Neural progenitor cell (in vitro differentiated cells): ENCODE measurements at regions not wholly inside any gene's neighbourhood (a gene's known extent, or its start where the extent isn't known, plus 50 kb on each side); places are given as distances from the start of the nearest gene placed in this dataset.
A peak's percentile ranks its signal among the peaks of the same experiment; 100 is the strongest.

Experiments used
- DNase-seq: peaks from one replicate; pipeline ENCODE4 v3.0.0-alpha.2; 2016; ENCODE audit warnings: low spot score
- H2AFZ ChIP-seq: fragments of 200-600 bp; sonication (generic); replicated peaks from 2 replicates; pipeline ENCODE4 v1.6.1; 2016; ENCODE audit warnings: antibody characterized with exemption
- H3F3A ChIP-seq: fragments of 200-600 bp; sonication (generic); 2 replicates; pipeline ENCODE4 v1.6.1; 2016; ENCODE audit warnings: antibody characterized with exemption, low read depth
- H3K27ac ChIP-seq: fragments of 200-600 bp; sonication (generic); 2 replicates; pipeline ENCODE4 v1.5.1; 2016; ENCODE audit warnings: mild to moderate bottlenecking
- H3K27me3 ChIP-seq: fragments of 200-600 bp; sonication (generic); 2 replicates; pipeline ENCODE4 v1.6.1; 2016; ENCODE audit warnings: mild to moderate bottlenecking, moderate library complexity
- H3K36me3 ChIP-seq: fragments of 200-600 bp; sonication (generic); 2 replicates; pipeline ENCODE4 v1.5.1; 2016
- H3K4me1 ChIP-seq: fragments of 200-600 bp; sonication (generic); 2 replicates; pipeline ENCODE4 v1.6.1; 2016; ENCODE audit warnings: mixed run types
- H3K4me2 ChIP-seq: fragments of 200-600 bp; sonication (generic); 2 replicates; pipeline ENCODE4 v1.6.1; 2016
- H3K4me3 ChIP-seq: fragments of 200-600 bp; sonication (generic); 2 replicates; pipeline ENCODE4 v1.5.1; 2016
- H3K79me2 ChIP-seq: fragments of 200-600 bp; sonication (generic); 2 replicates; pipeline ENCODE4 v1.6.1; 2016; ENCODE audit warnings: low read depth
- H3K9ac ChIP-seq: fragments of 200-600 bp; sonication (generic); 2 replicates; pipeline ENCODE4 v1.6.1; 2016
- H3K9me3 ChIP-seq: fragments of 200-600 bp; sonication (generic); 2 replicates; pipeline ENCODE4 v1.5.1; 2016; ENCODE audit warnings: low read depth
- H4K20me1 ChIP-seq: fragments of 200-600 bp; sonication (generic); 2 replicates; pipeline ENCODE4 v1.6.1; 2016; ENCODE audit warnings: low read depth
- H3K27ac Mint-ChIP-seq: 3 replicates; pipeline ENCODE4 v1.8.0; 2021; ENCODE audit warnings: mixed read lengths
- H3K27me3 Mint-ChIP-seq: 2 replicates; pipeline ENCODE4 v1.8.0; 2022; ENCODE audit warnings: low read depth, mild to moderate bottlenecking, inconsistent platforms, moderate library complexity, mixed read lengths; ENCODE audit not compliant: insufficient read depth
- H3K36me3 Mint-ChIP-seq: 3 replicates; pipeline ENCODE4 v1.8.0; 2021; ENCODE audit warnings: mixed read lengths
- H3K4me1 Mint-ChIP-seq: 3 replicates; pipeline ENCODE4 v1.8.0; 2021; ENCODE audit warnings: mixed read lengths
- H3K4me3 Mint-ChIP-seq: 3 replicates; pipeline ENCODE4 v1.8.0; 2021; ENCODE audit warnings: mild to moderate bottlenecking, moderate library complexity, mixed read lengths
- H3K9me3 Mint-ChIP-seq: 3 replicates; pipeline ENCODE4 v1.8.0; 2020; ENCODE audit warnings: mixed read lengths
- CTCF ChIP-seq: fragments of 200-600 bp; sonication (generic); IDR thresholded peaks from 2 replicates; pipeline ENCODE4 v1.5.1; 2017; ENCODE audit warnings: antibody characterized with exemption, mild to moderate bottlenecking
- EZH2 ChIP-seq: fragments of 200-600 bp; sonication (generic); IDR thresholded peaks from 2 replicates; pipeline ENCODE4 v1.6.1; 2017; ENCODE audit warnings: antibody characterized with exemption, mild to moderate bottlenecking, moderate library complexity
- EZH2phosphoT487 ChIP-seq: fragments of 200-600 bp; sonication (generic); IDR thresholded peaks from 2 replicates; pipeline ENCODE4 v1.6.1; 2017; ENCODE audit warnings: antibody characterized with exemption

GRCh38 chr4:149928507-149928906, 112.9 kb upstream of the IQCM start:
- no peaks in the 10 kb centered on the region for H4K20me1 ChIP-seq
- no peaks in the 10 kb centered on the region for H3F3A ChIP-seq
- peaks cover 4% of the 10 kb centered on the region for H3K27me3 Mint-ChIP-seq
- no peaks in the 10 kb centered on the region for H3K4me1 Mint-ChIP-seq
- no peaks in the 10 kb centered on the region for H3K36me3 Mint-ChIP-seq
- H2AFZ ChIP-seq, result no peak overlapping the region
- H3K9me3 Mint-ChIP-seq, result no peaks in the 10 kb centered on the region
- TF ChIP-seq EZH2phosphoT487, result no peak
- TF ChIP-seq EZH2, result no peak
- no peak for TF ChIP-seq CTCF
- H3K9me3 ChIP-seq, result no peaks in the 10 kb centered on the region
- no peak for DNase-seq
- H3K9ac ChIP-seq, result no peak overlapping the region
- H3K27ac ChIP-seq, result no peak overlapping the region
- H3K4me1 ChIP-seq, result no peaks in the 10 kb centered on the region
- H3K27ac Mint-ChIP-seq, result no peak overlapping the region
- no peaks in the 10 kb centered on the region for H3K79me2 ChIP-seq
- no peaks in the 10 kb centered on the region for H3K36me3 ChIP-seq
- no peak overlapping the region for H3K4me2 ChIP-seq
- H3K27me3 ChIP-seq, result no peaks in the 10 kb centered on the region
- H3K4me3 Mint-ChIP-seq, result no peak overlapping the region
- H3K4me3 ChIP-seq, result no peak overlapping the region

- no peak for TF ChIP-seq EZH2phosphoT487
- TF ChIP-seq EZH2, result no peak
- no peak for TF ChIP-seq CTCF
- H3K36me3 Mint-ChIP-seq, result no peaks in the 10 kb centered on the region
- peak overlapping the region; percentile 10 for H2AFZ ChIP-seq
Observed at GRCh38 chr4:149931431-149931830, 115.8 kb upstream of the IQCM start.

GRCh38 chr4:149932188-149932587, 116.5 kb upstream of the IQCM start:
- H3K4me2 ChIP-seq, result no peak overlapping the region
- H3K4me1 Mint-ChIP-seq, result no peaks in the 10 kb centered on the region
- no peaks in the 10 kb centered on the region for H3K4me1 ChIP-seq
- no peak for DNase-seq
- no peaks in the 10 kb centered on the region for H3K27me3 ChIP-seq
- no peaks in the 10 kb centered on the region for H3K9me3 Mint-ChIP-seq
- H3F3A ChIP-seq, result no peaks in the 10 kb centered on the region
- H3K36me3 Mint-ChIP-seq, result no peaks in the 10 kb centered on the region
- H3K36me3 ChIP-seq, result no peaks in the 10 kb centered on the region
- no peaks in the 10 kb centered on the region for H3K79me2 ChIP-seq
- no peak overlapping the region for H3K27ac ChIP-seq
- H3K27ac Mint-ChIP-seq, result no peak overlapping the region
- H3K9ac ChIP-seq, result no peak overlapping the region
- no peaks in the 10 kb centered on the region for H4K20me1 ChIP-seq
- H3K4me3 ChIP-seq, result no peak overlapping the region
- no peak overlapping the region for H2AFZ ChIP-seq
- no peak overlapping the region for H3K4me3 Mint-ChIP-seq
- TF ChIP-seq CTCF (no peak), EZH2 (no peak), EZH2phosphoT487 (no peak)
- H3K9me3 ChIP-seq, result no peaks in the 10 kb centered on the region
- H3K27me3 Mint-ChIP-seq, result no peaks in the 10 kb centered on the region

More at GRCh38 chr4:149931431-149931830, 115.8 kb upstream of the IQCM start:
- H3K27me3 ChIP-seq, result no peaks in the 10 kb centered on the region
- no peaks in the 10 kb centered on the region for H3K27me3 Mint-ChIP-seq
- no peaks in the 10 kb centered on the region for H3K4me1 ChIP-seq
- H3K4me3 ChIP-seq, result no peak overlapping the region
- H3K9ac ChIP-seq, result no peak overlapping the region
- no peaks in the 10 kb centered on the region for H3K4me1 Mint-ChIP-seq
- no peak for DNase-seq
- no peaks in the 10 kb centered on the region for H3K9me3 Mint-ChIP-seq
- H3K79me2 ChIP-seq, result no peaks in the 10 kb centered on the region
- no peaks in the 10 kb centered on the region for H3F3A ChIP-seq
- no peak overlapping the region for H3K4me2 ChIP-seq
- no peak overlapping the region for H3K4me3 Mint-ChIP-seq
- H3K36me3 ChIP-seq, result no peaks in the 10 kb centered on the region
- H3K9me3 ChIP-seq, result no peaks in the 10 kb centered on the region
- no peak overlapping the region for H3K27ac ChIP-seq
- no peak overlapping the region for H3K27ac Mint-ChIP-seq
- no peaks in the 10 kb centered on the region for H4K20me1 ChIP-seq
